OCI-LY3 (cell line): ENCODE measurements at regions not wholly inside any gene's neighbourhood (a gene's known extent, or its start where the extent isn't known, plus 50 kb on each side); places are given as distances from the start of the nearest gene placed in this dataset.

ENCODE experiments used
- CTCF ChIP-seq: fragments of 200-600, 300-600 bp; sonication (generic); IDR thresholded peaks from 2 replicates; pipeline ENCODE4 v1.5.1; 2014; ENCODE audit warnings: antibody characterized with exemption, low read length, low read depth
- EZH2phosphoT487 ChIP-seq: fragments of 200-600 bp; shearing (Covaris generic); IDR thresholded peaks from 2 replicates; pipeline ENCODE4 v1.6.1; 2018; ENCODE audit warnings: antibody characterized with exemption, mixed run types, low read depth

DNA sequence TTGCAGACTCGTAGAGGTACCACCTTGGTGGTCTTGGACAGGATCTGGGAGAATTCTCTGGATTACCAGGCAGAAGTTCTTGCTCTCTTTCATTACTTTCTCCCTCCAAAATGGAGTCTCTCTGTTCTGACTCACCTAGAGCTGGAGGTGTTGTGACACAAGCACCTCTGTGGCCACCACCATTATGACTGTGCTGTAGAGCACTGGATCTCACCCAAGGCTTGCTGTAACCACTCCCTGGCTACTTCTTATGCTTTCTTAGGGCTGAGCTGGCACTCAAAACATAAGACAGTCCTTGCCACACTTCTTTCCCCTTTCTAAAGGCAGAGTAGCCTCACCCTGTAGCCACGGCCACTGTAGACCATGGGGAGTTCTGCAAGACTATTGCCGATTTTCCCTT is 296.6 kb upstream of the DIPK2B start:
- no peak for TF ChIP-seq CTCF
- no peak for TF ChIP-seq EZH2phosphoT487
